ENCODE measurements at regions not wholly inside any gene's neighbourhood (a gene's known extent, or its start where the extent isn't known, plus 50 kb on each side); places are given as distances from the start of the nearest gene placed in this dataset.

GRCh38 chr12:118607831-118608230 lies 231.5 kb downstream of the SUDS3 start:
- DNase-seq = no peak

- no peak for DNase-seq
Measured at GRCh38 chr12:118608770-118609344, 232.5 kb downstream of the SUDS3 start.

GRCh38 chr12:118611295-118611694 lies 234.9 kb downstream of the SUDS3 start:
- DNase-seq = no peak

- no peak for DNase-seq
Measured at GRCh38 chr12:118611770-118612169, 235.4 kb downstream of the SUDS3 start.

GRCh38 chr12:118617611-118618450 lies 241.5 kb downstream of the SUDS3 start:
- DNase-seq = no peak

GRCh38 chr12:118618695-118619094 lies 242.3 kb downstream of the SUDS3 start:
- no peak for DNase-seq

GRCh38 chr12:118625050-118625675 lies 248.8 kb downstream of the SUDS3 start:
- no peak for DNase-seq

- DNase-seq = peak; percentile 15
Measured at GRCh38 chr12:118633071-118633470, 256.7 kb downstream of the SUDS3 start.

- no peak for DNase-seq
Measured at GRCh38 chr12:118635276-118635675, 258.9 kb downstream of the SUDS3 start.

- no peak for DNase-seq
Measured at GRCh38 chr12:118637767-118638370, 261.5 kb downstream of the SUDS3 start.

- DNase-seq = no peak
Measured at GRCh38 chr12:118641249-118641648, 264.9 kb downstream of the SUDS3 start.

GRCh38 chr12:118645219-118645618 lies 268.9 kb downstream of the SUDS3 start:
- peak; percentile 36 for DNase-seq

- DNase-seq = no peak
Measured at GRCh38 chr12:118649765-118650585, 273.6 kb downstream of the SUDS3 start.

- DNase-seq = no peak
Measured at GRCh38 chr12:118650586-118650960, 274.2 kb downstream of the SUDS3 start.

- DNase-seq = no peak
Measured at GRCh38 chr12:118651487-118651886, 275.1 kb downstream of the SUDS3 start.

GRCh38 chr12:118655588-118655987 lies 279.2 kb downstream of the SUDS3 start:
- DNase-seq = no peak

- no peak for DNase-seq
Measured at GRCh38 chr12:118680356-118680963, 300.9 kb upstream of the SRRM4 start.

GRCh38 chr12:118682656-118683055 lies 298.7 kb upstream of the SRRM4 start:
- no peak for DNase-seq

GRCh38 chr12:118685983-118686607 lies 295.2 kb upstream of the SRRM4 start:
- DNase-seq = peak; percentile 26

- peak; percentile 10 for DNase-seq
Measured at GRCh38 chr12:118689793-118690192, 291.5 kb upstream of the SRRM4 start.

GRCh38 chr12:118690506-118690905 lies 290.8 kb upstream of the SRRM4 start:
- DNase-seq = no peak

Measured in left kidney (tissue), 1 donor.